Heart right ventricle (tissue), 16 donors: ENCODE measurements at regions not wholly inside any gene's neighbourhood (a gene's known extent, or its start where the extent isn't known, plus 50 kb on each side); places are given as distances from the start of the nearest gene placed in this dataset.

Experiments used
- ATAC-seq, 8 donors: fragments of 200-7000 bp; cut with Tn5 transposase; one replicate each; pipeline ENCODE4 v1.9.1; 2020; ENCODE audit warnings: mild to moderate bottlenecking in 8 of 8, moderate library complexity in 8 of 8, moderate number of reproducible peaks in 1 of 8
- DNase-seq, 2 donors: peaks; one replicate each; pipeline ENCODE4 v3.0.0-alpha.2; 2020
- H3K27ac ChIP-seq, 10 donors: fragments of 200-600 bp; sonication (generic) in 2 of 10; one replicate each; pipeline versions ENCODE4 v1.5.0 to v1.8.0; 2020 to 2022; ENCODE audit warnings: mild to moderate bottlenecking in 3 of 10
- H3K27me3 ChIP-seq, 7 donors: fragments of 200-600 bp; one replicate each; pipeline ENCODE4 v1.8.0; 2021 to 2022; ENCODE audit warnings: mild to moderate bottlenecking in 2 of 7
- H3K36me3 ChIP-seq, 9 donors: fragments of 200-600 bp; sonication (generic) in 1 of 9; one replicate each; pipeline versions ENCODE4 v1.5.0 to v1.8.0; 2020 to 2022; ENCODE audit warnings: mild to moderate bottlenecking in 2 of 9
- H3K4me1 ChIP-seq, 9 donors: fragments of 200-600 bp; sonication (generic) in 1 of 9; one replicate each; pipeline versions ENCODE4 v1.5.0 to v1.8.0; 2020 to 2022; ENCODE audit warnings: mild to moderate bottlenecking in 4 of 9
- H3K4me3 ChIP-seq, 10 donors: fragments of 200-600 bp; sonication (generic) in 2 of 10; one replicate each; pipeline versions ENCODE4 v1.5.0 to v1.8.0; 2020 to 2022; ENCODE audit warnings: mild to moderate bottlenecking in 7 of 10, moderate library complexity in 2 of 10
- H3K9me3 ChIP-seq, 11 donors: fragments of 200-600 bp in 10 of 11; sonication (generic) in 2 of 11; one replicate each; pipeline versions ENCODE4 v1.5.0 to v1.8.0; 2013 to 2022; ENCODE audit warnings: mild to moderate bottlenecking in 2 of 11, control low read depth in 1 of 11, moderate library complexity in 1 of 11
- CTCF ChIP-seq, 9 donors: fragments of 200-600 bp; sonication (generic) in 2 of 9; IDR thresholded peaks; one replicate each; pipeline versions ENCODE4 v1.5.0 to v1.8.0; 2021 to 2022; ENCODE audit warnings: antibody characterized with exemption in 9 of 9, mild to moderate bottlenecking in 5 of 9, moderate library complexity in 1 of 9
- WGBS, 2 donors: extraction: QIAGEN DNeasy Blood & Tissue Kit; methylation state at CpG; one replicate each; pipeline ENCODE4 v1.1.7; 2013; ENCODE audit warnings: inconsistent platforms in 1 of 2; 5-methylcytosine and 5-hydroxymethylcytosine counted together
- intact Hi-C, 10 donors: fragments of 100-400 bp; cut with DNase I; formaldehyde crosslinking; loops; one replicate each; pipeline versions ENCODE4 v1.11.1 to v1.14.2; 2022
- donor health status: Arrhythmogenic right ventricular cardiomyopathy.
- donor health status: ischemic (EF 13 %, LVEDD 7.1; RV severe dilation, severe dysfunction).
- donor health status: healthy with polysubstance abuse.
- donor health status: DM: no; HTN: yes; CAD: no.
- donor health status: DM: no; HTN: no; CAD: no.
- donor health status: ischemic (EF 25% LVEDD 6.9; RV normal size, moderate dysfunction).
- donor health status: ischemic (EF 25% LVEDD 5.7; RV mildly dilated, moderate dysfunction).
- donor health status: healthy.
- donor health status: DM: yes; HTN: yes; CAD: no.
- donor health status: Ischemic cardiomyopathy.
- donor health status: ischemic (EF 35%, LVEDD 5.7; RV mildly dilated, moderate dysfunction).
- donor health status: nonischemic (EF 11% LVEDD 7.7; RV severe dilation, severe dysfunction).
- donor health status: DM: yes; HTN: yes; CAD: no.
- donor health status: PGD.
- donor health status: ischemic (EF 29% LVEDD 5.4; RV normal size, mild dysfunction).
- donor health status: nonischemic (EF 23%, LVEDD 6.1; RV moderate dilation, normal function).

GRCh38 chr10:76711222-76711997 is 926.2 kb downstream of the KCNMA1 start:
- no peak overlapping the region for H3K27ac ChIP-seq
- no peaks in the 10 kb centered on the region for H3K27me3 ChIP-seq
- TF ChIP-seq CTCF (IDR thresholded peaks at IDR 0.05): no peak
- 47 to 52% methylated on average over 8 of the region's 8 CpGs for WGBS, 2 donors
- H3K4me3 ChIP-seq: no peak overlapping the region
- peaks cover 0 to 25% (median 9%) of the 10 kb centered on the region in 11 donors for H3K9me3 ChIP-seq
- ATAC-seq (peak in 1 of 8 donors; percentile 24), DNase-seq (peak in 1 of 2 donors; percentile 14)
- intact Hi-C loops: no loop called here
- H3K4me1 ChIP-seq: no peaks in the 10 kb centered on the region
- no peaks in the 10 kb centered on the region for H3K36me3 ChIP-seq

- intact Hi-C loops: no loop called here
- no peak for ATAC-seq
- H3K4me1 ChIP-seq: no peaks in the 10 kb centered on the region
Observed at GRCh38 chr10:76700241-76700640, 937.4 kb downstream of the KCNMA1 start.

GRCh38 chr10:76697923-76698322 is 939.7 kb downstream of the KCNMA1 start:
- Histone ChIP-seq H3K4me3 (no peak overlapping the region), H3K4me1 (no peaks in the 10 kb centered on the region), H3K36me3 (no peaks in the 10 kb centered on the region), H3K27ac (no peak overlapping the region), H3K27me3 (no peaks in the 10 kb centered on the region), H3K9me3 (peaks cover 0 to 26% (median 2%) of the 10 kb centered on the region in 11 donors)
- TF ChIP-seq CTCF (IDR thresholded peaks at IDR 0.05): no peak
- no peak for ATAC-seq
- intact Hi-C loops: no loop called here
- DNase-seq: no peak

More at GRCh38 chr10:76700241-76700640, 937.4 kb downstream of the KCNMA1 start:
- H3K27ac ChIP-seq: no peak overlapping the region
- no peaks in the 10 kb centered on the region for H3K27me3 ChIP-seq
- DNase-seq: no peak
- no peak overlapping the region for H3K4me3 ChIP-seq
- no peak for TF ChIP-seq CTCF (IDR thresholded peaks at IDR 0.05)
- peaks cover 0 to 14% (median 0%) of the 10 kb centered on the region in 11 donors for H3K9me3 ChIP-seq
- H3K36me3 ChIP-seq: no peaks in the 10 kb centered on the region
- WGBS, 2 donors: 97 to 98% methylated on average over 1 of the region's 1 CpG

DNA sequence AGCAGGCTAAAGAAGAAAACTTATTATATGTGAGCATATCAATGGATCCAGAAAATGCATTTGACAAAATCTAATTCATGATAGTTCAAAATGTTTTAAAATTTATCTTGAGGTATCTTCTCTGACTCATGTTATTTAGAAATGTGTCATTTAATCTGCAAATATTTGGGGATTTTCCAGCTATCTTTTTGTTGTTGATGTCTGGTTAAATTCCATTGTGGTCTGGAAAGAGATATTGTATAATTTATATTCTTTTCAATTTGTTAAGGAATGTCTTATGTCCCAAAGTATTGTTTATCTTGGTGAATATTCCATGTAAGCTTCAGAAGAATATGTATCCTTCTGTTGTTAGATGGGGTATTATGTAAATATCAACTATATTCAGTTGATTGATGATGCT is 942.5 kb downstream of the KCNMA1 start:
- no peak for ATAC-seq
- no peak for DNase-seq
- Histone ChIP-seq H3K4me1 (no peaks in the 10 kb centered on the region), H3K27ac (no peak overlapping the region), H3K9me3 (peaks cover 0 to 30% (median 8%) of the 10 kb centered on the region in 11 donors), H3K36me3 (no peaks in the 10 kb centered on the region), H3K27me3 (no peaks in the 10 kb centered on the region), H3K4me3 (no peak overlapping the region)
- TF ChIP-seq CTCF (IDR thresholded peaks at IDR 0.05): no peak
- intact Hi-C loops: no loop called here
